H9 (cell line): ENCODE measurements at regions not wholly inside any gene's neighbourhood (a gene's known extent, or its start where the extent isn't known, plus 50 kb on each side); places are given as distances from the start of the nearest gene placed in this dataset.

Source experiments
- DNase-seq: peaks from one replicate; pipeline ENCODE4 v3.0.0-alpha.2; 2017
- H2AFZ ChIP-seq: one replicate; pipeline ENCODE4 v1.6.1; 2013; ENCODE audit warnings: mild to moderate bottlenecking, low read length, control low read depth, moderate library complexity
- H2AK5ac ChIP-seq: 2 replicates; pipeline ENCODE4 v1.6.1; 2013; ENCODE audit warnings: low read length, control low read depth, mixed read lengths; ENCODE audit not compliant: insufficient read length
- H2BK120ac ChIP-seq: one replicate; pipeline ENCODE4 v1.6.1; 2013; ENCODE audit warnings: low read depth, mild to moderate bottlenecking, low read length, control low read depth, inconsistent platforms; ENCODE audit not compliant: poor library complexity, severe bottlenecking
- H2BK12ac ChIP-seq: 2 replicates; pipeline ENCODE4 v1.6.1; 2013; ENCODE audit warnings: low read length, control low read depth, mixed read lengths, low read depth; ENCODE audit not compliant: insufficient read length
- H2BK15ac ChIP-seq: 2 replicates; pipeline ENCODE4 v1.6.1; 2013; ENCODE audit warnings: low read depth, low read length, control low read depth
- H2BK20ac ChIP-seq: one replicate; pipeline ENCODE4 v1.6.1; 2013; ENCODE audit warnings: low read depth, mild to moderate bottlenecking, low read length, control low read depth, inconsistent platforms; ENCODE audit not compliant: poor library complexity, severe bottlenecking
- H2BK5ac ChIP-seq: 2 replicates; pipeline ENCODE4 v1.6.1; 2013; ENCODE audit warnings: low read length, control low read depth, mixed read lengths; ENCODE audit not compliant: insufficient read length
- H3K14ac ChIP-seq: 2 replicates; pipeline ENCODE4 v1.6.1; 2013; ENCODE audit warnings: low read length, control low read depth; ENCODE audit not compliant: insufficient read depth
- H3K18ac ChIP-seq: 2 replicates; pipeline ENCODE4 v1.6.1; 2013; ENCODE audit warnings: low read depth, mild to moderate bottlenecking, mixed read lengths, low read length, control low read depth; ENCODE audit not compliant: insufficient read length
- H3K23ac ChIP-seq: 2 replicates; pipeline ENCODE4 v1.6.1; 2013; ENCODE audit warnings: low read length, control low read depth, mixed read lengths, low read depth; ENCODE audit not compliant: insufficient read length
- H3K23me2 ChIP-seq: 2 replicates; pipeline ENCODE4 v1.6.1; 2013; ENCODE audit warnings: low read depth, mild to moderate bottlenecking, mixed read lengths, low read length, control low read depth; ENCODE audit not compliant: insufficient read length, poor library complexity, severe bottlenecking
- H3K27ac ChIP-seq: 2 replicates; pipeline ENCODE4 v1.5.1; 2013; ENCODE audit warnings: low read length, control low read depth, mixed read lengths, low read depth; ENCODE audit not compliant: insufficient read length
- H3K27me3 ChIP-seq: 2 replicates; pipeline ENCODE4 v1.6.1; 2013; ENCODE audit warnings: low read length, control low read depth, inconsistent platforms; ENCODE audit not compliant: insufficient read depth
- H3K4ac ChIP-seq: 2 replicates; pipeline ENCODE4 v1.6.1; 2013; ENCODE audit warnings: low read depth, mild to moderate bottlenecking, control low read depth, inconsistent platforms, low read length, moderate library complexity
- H3K4me1 ChIP-seq: 2 replicates; pipeline ENCODE4 v1.6.1; 2013; ENCODE audit warnings: low read length, control low read depth, inconsistent platforms; ENCODE audit not compliant: insufficient read depth
- H3K4me2 ChIP-seq: 2 replicates; pipeline ENCODE4 v1.6.1; 2013; ENCODE audit warnings: low read length, control low read depth, mixed read lengths; ENCODE audit not compliant: insufficient read length, insufficient read depth
- H3K56ac ChIP-seq: 2 replicates; pipeline ENCODE4 v1.6.1; 2013; ENCODE audit warnings: low read depth, mild to moderate bottlenecking, mixed read lengths, low read length, control low read depth; ENCODE audit not compliant: insufficient read length
- H3K79me1 ChIP-seq: 2 replicates; pipeline ENCODE4 v1.6.1; 2013; ENCODE audit warnings: low read depth, mild to moderate bottlenecking, moderate library complexity, low read length, control low read depth, inconsistent platforms; ENCODE audit not compliant: insufficient read depth, poor library complexity, severe bottlenecking
- H3K79me2 ChIP-seq: 2 replicates; pipeline ENCODE4 v1.6.1; 2013; ENCODE audit warnings: low read length, control low read depth, inconsistent platforms; ENCODE audit not compliant: insufficient read depth
- H3K9ac ChIP-seq: 2 replicates; pipeline ENCODE4 v1.6.1; 2013; ENCODE audit warnings: low read length, control low read depth, mixed read lengths; ENCODE audit not compliant: insufficient read length; ENCODE audit errors: extremely low read depth
- H3K9me3 ChIP-seq: one replicate; pipeline ENCODE4 v1.6.1; 2013; ENCODE audit warnings: low read depth, low read length, inconsistent platforms; ENCODE audit not compliant: control insufficient read depth
- H3T11ph ChIP-seq: one replicate; pipeline ENCODE4 v1.6.1; 2013; ENCODE audit warnings: mild to moderate bottlenecking, low read length, control low read depth, inconsistent platforms
- H4K20me1 ChIP-seq: one replicate; pipeline ENCODE4 v1.6.1; 2013; ENCODE audit not compliant: control insufficient read depth, insufficient read length, insufficient read depth
- H4K5ac ChIP-seq: 2 replicates; pipeline ENCODE4 v1.6.1; 2013; ENCODE audit warnings: low read depth, mild to moderate bottlenecking, mixed read lengths, low read length, control low read depth; ENCODE audit not compliant: insufficient read length
- H4K8ac ChIP-seq: replicated peaks from 2 replicates; pipeline ENCODE4 v1.6.1; 2013; ENCODE audit warnings: low read length, control low read depth, mixed read lengths, low read depth; ENCODE audit not compliant: insufficient read length
- H4K91ac ChIP-seq: 2 replicates; pipeline ENCODE4 v1.6.1; 2013; ENCODE audit warnings: low read depth, mild to moderate bottlenecking, moderate library complexity, mixed read lengths, low read length, control low read depth; ENCODE audit not compliant: insufficient read length
- H3K27ac Mint-ChIP-seq, 3 experiments: 2 replicates in 2 of 3; 3 replicates in 1 of 3; pipeline ENCODE4 v1.8.0; 2020 to 2021; ENCODE audit warnings: mixed read lengths in 3 of 3, mild to moderate bottlenecking in 1 of 3, moderate library complexity in 1 of 3
- H3K27me3 Mint-ChIP-seq: 2 replicates; pipeline ENCODE4 v1.8.0; 2021; ENCODE audit warnings: low read depth, mild to moderate bottlenecking, moderate library complexity, mixed read lengths
- H3K36me3 Mint-ChIP-seq, 3 experiments: 2 replicates in 2 of 3; 3 replicates in 1 of 3; pipeline ENCODE4 v1.8.0; 2020 to 2021; ENCODE audit warnings: low read depth in 3 of 3, mixed read lengths in 3 of 3; ENCODE audit not compliant: insufficient read depth in 1 of 3
- H3K4me1 Mint-ChIP-seq, 2 experiments: 2 replicates each; pipeline ENCODE4 v1.8.0; 2020; ENCODE audit warnings: mixed read lengths in 2 of 2
- H3K4me3 Mint-ChIP-seq, 2 experiments: 2 replicates in 1 of 2; 3 replicates in 1 of 2; pipeline ENCODE4 v1.8.0; 2020 to 2021; ENCODE audit warnings: mild to moderate bottlenecking in 2 of 2, mixed read lengths in 2 of 2, moderate library complexity in 1 of 2
- H3K9me3 Mint-ChIP-seq, 2 experiments: 2 replicates in 1 of 2; 3 replicates in 1 of 2; pipeline ENCODE4 v1.8.0; 2020; ENCODE audit warnings: mild to moderate bottlenecking in 2 of 2, mixed read lengths in 2 of 2, moderate library complexity in 1 of 2
- CTCF ChIP-seq: fragments of 200-600 bp; sonication (generic); conservative IDR thresholded peaks from 3 replicates; pipeline ENCODE4 v1.8.0; 2021; ENCODE audit warnings: antibody characterized with exemption, mild to moderate bottlenecking
- WGBS: extraction: QIAGEN DNeasy Blood & Tissue Kit; methylation state at CpG from one replicate; pipeline ENCODE4 v1.1.7; 2013; ENCODE audit warnings: missing lambda C conversion rate, low lambda C conversion rate, mixed read lengths; ENCODE audit not compliant: insufficient read length; ENCODE audit errors: extremely low coverage; 5-methylcytosine and 5-hydroxymethylcytosine counted together

- H3T11ph ChIP-seq = no peak overlapping the region
- no peak overlapping the region for H4K5ac ChIP-seq
- no peak overlapping the region for H3K4me3 Mint-ChIP-seq
- H2BK15ac ChIP-seq = no peak overlapping the region
- H3K56ac ChIP-seq = no peak overlapping the region
- DNase-seq = no peak
- no peak overlapping the region for H4K8ac ChIP-seq
- no peak overlapping the region; a peak in 1 of 7 replicates for H3K27ac Mint-ChIP-seq
- no peaks in the 10 kb centered on the region for H3K27me3 Mint-ChIP-seq
- no peaks in the 10 kb centered on the region for H3K23me2 ChIP-seq
- H3K4me1 Mint-ChIP-seq = no peaks in the 10 kb centered on the region
- H3K4me2 ChIP-seq = no peak overlapping the region
- no peaks in the 10 kb centered on the region for H3K9me3 ChIP-seq
- H2BK120ac ChIP-seq = no peak overlapping the region
- H3K9me3 Mint-ChIP-seq = no peaks in the 10 kb centered on the region; a peak in 1 of 5 replicates
- H3K4ac ChIP-seq = no peak overlapping the region
- no peak overlapping the region for H2BK12ac ChIP-seq
- H3K18ac ChIP-seq = no peak overlapping the region
- no peaks in the 10 kb centered on the region for H3K27me3 ChIP-seq
- no peak overlapping the region for H2BK5ac ChIP-seq
- H4K20me1 ChIP-seq = no peaks in the 10 kb centered on the region
- H2BK20ac ChIP-seq = no peak overlapping the region
- no peak overlapping the region for H2AFZ ChIP-seq
- H3K79me1 ChIP-seq = no peaks in the 10 kb centered on the region
- no peaks in the 10 kb centered on the region; the same call in 1 of the 2 replicates for H3K4me1 ChIP-seq
- H3K27ac ChIP-seq = no peak overlapping the region
- H3K23ac ChIP-seq = no peak overlapping the region
- WGBS = no CpG with 5 or more reads among the region's 2 CpGs
- H3K79me2 ChIP-seq = no peaks in the 10 kb centered on the region
- no peak for TF ChIP-seq CTCF
- H4K91ac ChIP-seq = no peak overlapping the region
- H3K14ac ChIP-seq = no peak overlapping the region
- H3K9ac ChIP-seq = no peak overlapping the region
- no peaks in the 10 kb centered on the region for H3K36me3 Mint-ChIP-seq
- no peak overlapping the region for H2AK5ac ChIP-seq
These were observed 126.4 kb upstream of the MDFIC start for GRCh38 chr7:114795475-114795874.
